ENCODE measurements at regions not wholly inside any gene's neighbourhood (a gene's known extent, or its start where the extent isn't known, plus 50 kb on each side); places are given as distances from the start of the nearest gene placed in this dataset.

DNA sequence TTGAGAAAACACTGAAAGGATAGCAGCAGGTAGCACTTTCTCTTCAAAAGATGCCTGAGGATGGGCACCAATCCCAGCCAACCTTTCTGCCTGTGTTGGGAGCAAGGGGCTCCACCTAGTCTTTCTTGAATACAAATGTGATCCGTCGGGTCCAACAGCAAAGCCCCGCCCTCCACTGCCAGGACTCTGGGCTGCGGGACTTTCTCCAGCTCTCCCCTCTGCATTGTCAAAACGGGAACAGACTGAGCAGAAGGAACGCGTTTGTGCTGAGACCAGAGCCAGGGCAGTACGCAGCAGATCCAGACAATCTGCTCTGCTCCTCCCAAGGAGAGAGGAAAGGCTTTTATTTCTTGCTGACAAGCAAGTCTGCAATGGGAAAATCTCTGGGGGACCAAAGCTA lies 139.7 kb downstream of the SEC61B start:
- TF ChIP-seq, protein P1, sequence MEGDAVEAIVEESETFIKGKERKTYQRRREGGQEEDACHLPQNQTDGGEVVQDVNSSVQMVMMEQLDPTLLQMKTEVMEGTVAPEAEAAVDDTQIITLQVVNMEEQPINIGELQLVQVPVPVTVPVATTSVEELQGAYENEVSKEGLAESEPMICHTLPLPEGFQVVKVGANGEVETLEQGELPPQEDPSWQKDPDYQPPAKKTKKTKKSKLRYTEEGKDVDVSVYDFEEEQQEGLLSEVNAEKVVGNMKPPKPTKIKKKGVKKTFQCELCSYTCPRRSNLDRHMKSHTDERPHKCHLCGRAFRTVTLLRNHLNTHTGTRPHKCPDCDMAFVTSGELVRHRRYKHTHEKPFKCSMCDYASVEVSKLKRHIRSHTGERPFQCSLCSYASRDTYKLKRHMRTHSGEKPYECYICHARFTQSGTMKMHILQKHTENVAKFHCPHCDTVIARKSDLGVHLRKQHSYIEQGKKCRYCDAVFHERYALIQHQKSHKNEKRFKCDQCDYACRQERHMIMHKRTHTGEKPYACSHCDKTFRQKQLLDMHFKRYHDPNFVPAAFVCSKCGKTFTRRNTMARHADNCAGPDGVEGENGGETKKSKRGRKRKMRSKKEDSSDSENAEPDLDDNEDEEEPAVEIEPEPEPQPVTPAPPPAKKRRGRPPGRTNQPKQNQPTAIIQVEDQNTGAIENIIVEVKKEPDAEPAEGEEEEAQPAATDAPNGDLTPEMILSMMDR (IDR thresholded peaks at IDR 0.05; ENCODE audit: insufficient read depth, low read length): no peak
- TF ChIP-seq POLR2AphosphoS5 (IDR thresholded peaks at IDR 0.05; ENCODE audit: low read depth) (no peak), GABPA (IDR thresholded peaks at IDR 0.05; ENCODE audit: low read depth) (no peak)

Measured in HL-60 (cell line).